ENCODE measurements at regions not wholly inside any gene's neighbourhood (a gene's known extent, or its start where the extent isn't known, plus 50 kb on each side); places are given as distances from the start of the nearest gene placed in this dataset.

GRCh38 chr9:86893811-86894490, 53.4 kb downstream of the GAS1 start:
- TF ChIP-seq JUND (IDR thresholded peaks at IDR 0.05; ENCODE audit: low read depth) = no peak
- peak in 1 of 2 experiments; percentile 3 for DNase-seq (ENCODE audit: low read depth in 1 of 2, low spot score in 1 of 2)
- in situ Hi-C loops (cut with HindIII; ENCODE audit: low pct_unique_long_range_greater_than_20kb, low sequenced_read_pairs) = no loop called here

DNA sequence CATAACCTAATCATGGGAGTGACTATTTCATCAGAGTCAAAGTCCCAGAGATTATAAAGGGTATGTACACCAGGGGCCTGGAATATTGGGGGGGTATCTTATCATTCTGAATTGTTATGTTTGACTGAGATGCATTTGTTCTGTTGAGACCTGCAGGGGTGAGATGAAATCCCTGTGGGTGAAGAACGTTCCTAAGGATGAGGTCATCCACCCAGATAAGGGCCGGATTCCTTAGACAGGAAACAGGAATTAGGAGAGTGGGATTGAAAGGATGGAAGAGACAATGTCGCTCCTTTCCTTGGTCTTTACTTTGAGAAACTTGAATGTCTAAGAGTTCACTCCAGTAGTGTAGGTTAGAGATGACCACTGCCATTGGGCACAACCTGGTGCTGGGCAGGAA, 54.7 kb downstream of the GAS1 start:
- no peak for TF ChIP-seq JUND (IDR thresholded peaks at IDR 0.05; ENCODE audit: low read depth)
- DNase-seq (ENCODE audit: low read depth in 1 of 2, low spot score in 1 of 2) = no peak
- in situ Hi-C loops (cut with HindIII; ENCODE audit: low pct_unique_long_range_greater_than_20kb, low sequenced_read_pairs) = no loop called here

GRCh38 chr9:86891886-86892437, 55.3 kb downstream of the GAS1 start:
- in situ Hi-C loops (cut with HindIII; ENCODE audit: low pct_unique_long_range_greater_than_20kb, low sequenced_read_pairs) = no loop called here
- TF ChIP-seq JUND (IDR thresholded peaks at IDR 0.05; ENCODE audit: low read depth) = no peak
- DNase-seq (ENCODE audit: low read depth in 1 of 2, low spot score in 1 of 2) = no peak

- no peak for DNase-seq (ENCODE audit: low read depth in 1 of 2, low spot score in 1 of 2)
- in situ Hi-C loops (cut with HindIII; ENCODE audit: low pct_unique_long_range_greater_than_20kb, low sequenced_read_pairs) = no loop called here
- TF ChIP-seq JUND (IDR thresholded peaks at IDR 0.05; ENCODE audit: low read depth) = no peak
Observed at GRCh38 chr9:86891091-86891490, 56.2 kb downstream of the GAS1 start.

DNA sequence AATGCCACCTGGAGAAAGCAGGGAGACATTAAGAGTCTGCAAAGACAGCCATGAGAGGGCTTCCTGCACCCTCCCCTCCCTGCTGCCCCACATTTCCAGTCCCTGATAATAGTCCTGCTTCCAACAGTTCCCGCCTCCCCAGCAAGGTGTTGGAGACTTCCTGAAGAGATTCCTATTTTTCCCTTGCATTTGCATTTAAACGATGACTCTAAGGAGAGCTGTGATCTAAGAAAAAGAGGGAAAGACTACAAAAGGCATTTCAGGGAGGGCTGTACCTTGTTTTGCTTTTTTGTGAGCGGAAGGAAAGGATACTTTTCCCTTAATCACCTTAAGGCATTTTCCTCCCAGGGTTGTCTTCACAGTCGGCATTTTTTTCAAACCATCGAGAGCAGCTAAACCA, 62.1 kb downstream of the GAS1 start:
- no peak for TF ChIP-seq JUND (IDR thresholded peaks at IDR 0.05; ENCODE audit: low read depth)
- DNase-seq (ENCODE audit: low read depth in 1 of 2, low spot score in 1 of 2) = no peak
- in situ Hi-C loops (cut with HindIII; ENCODE audit: low pct_unique_long_range_greater_than_20kb, low sequenced_read_pairs) = no loop called here

- in situ Hi-C loops (cut with HindIII; ENCODE audit: low pct_unique_long_range_greater_than_20kb, low sequenced_read_pairs) = no loop called here
- DNase-seq (ENCODE audit: low read depth in 1 of 2, low spot score in 1 of 2) = no peak
- no peak for TF ChIP-seq JUND (IDR thresholded peaks at IDR 0.05; ENCODE audit: low read depth)
Observed at GRCh38 chr9:86876621-86877196, 70.6 kb downstream of the GAS1 start.

DNA sequence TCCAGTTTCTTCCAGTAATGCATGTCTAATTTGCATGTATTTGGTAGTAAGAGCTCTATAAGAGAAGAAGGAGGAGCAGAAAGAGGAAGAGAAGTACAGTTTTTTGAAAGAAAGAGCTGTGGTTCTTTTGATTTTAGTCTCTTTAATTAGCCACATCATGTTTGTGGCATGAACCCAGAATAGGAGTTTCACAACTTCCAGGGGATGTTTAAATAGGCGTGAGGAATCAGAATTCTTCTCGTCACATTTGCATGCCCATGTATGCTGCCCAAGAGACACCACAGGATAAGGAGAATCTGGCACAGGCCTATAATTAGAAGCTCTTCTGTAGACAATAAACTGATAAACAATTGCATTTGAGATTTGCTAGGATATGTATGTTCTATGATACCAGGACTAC, 78.7 kb downstream of the GAS1 start:
- in situ Hi-C loops (cut with HindIII; ENCODE audit: low pct_unique_long_range_greater_than_20kb, low sequenced_read_pairs) = no loop called here
- no peak for TF ChIP-seq JUND (IDR thresholded peaks at IDR 0.05; ENCODE audit: low read depth)
- no peak for DNase-seq (ENCODE audit: low read depth in 1 of 2, low spot score in 1 of 2)

DNA sequence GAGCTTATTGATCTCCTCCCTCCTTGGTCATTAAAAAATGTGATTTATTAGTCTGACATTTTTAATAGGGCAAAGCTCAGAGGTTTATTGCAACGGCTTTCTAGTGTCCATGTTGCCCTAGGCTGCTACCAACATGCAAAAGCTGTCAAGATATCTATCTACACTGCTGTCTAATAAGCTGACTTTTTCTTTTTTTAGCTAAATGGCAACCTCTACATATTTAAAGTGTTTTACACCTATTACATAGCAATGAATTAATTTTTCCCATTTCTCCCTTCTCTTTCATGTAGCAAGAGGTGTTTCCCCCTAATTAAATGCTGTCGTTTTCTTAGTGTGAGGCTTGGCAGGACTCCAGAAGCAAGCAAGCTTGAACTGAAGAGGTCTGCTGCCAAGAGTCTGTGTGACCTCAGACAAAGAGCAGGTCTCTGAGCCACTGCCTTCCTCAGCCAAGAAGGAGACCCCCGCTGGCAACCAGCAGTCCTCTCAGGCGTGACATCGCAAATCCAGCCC, 79.4 kb downstream of the GAS1 start:
- DNase-seq (ENCODE audit: low read depth in 1 of 2, low spot score in 1 of 2) = no peak
- no peak for TF ChIP-seq JUND (IDR thresholded peaks at IDR 0.05; ENCODE audit: low read depth)
- in situ Hi-C loops (cut with HindIII; ENCODE audit: low pct_unique_long_range_greater_than_20kb, low sequenced_read_pairs) = no loop called here

DNA sequence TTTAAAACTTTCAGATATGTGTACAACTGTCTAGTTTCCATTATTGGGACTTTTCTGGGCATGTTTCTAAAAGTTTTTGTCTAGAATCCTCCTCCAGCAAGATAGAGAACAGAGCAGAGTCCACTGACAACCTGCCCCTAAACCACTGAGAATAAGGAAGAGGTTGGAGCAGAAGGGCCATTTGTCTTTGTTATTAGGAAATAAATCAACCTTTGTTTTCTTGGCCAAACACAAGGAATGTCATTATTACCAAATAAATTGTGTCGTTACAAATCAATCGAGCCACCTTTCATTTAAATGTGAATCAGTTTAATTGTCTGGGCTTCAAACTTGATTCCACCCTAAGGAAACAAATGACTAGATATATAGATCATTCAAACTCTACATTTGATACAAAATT, 81.4 kb downstream of the GAS1 start:
- no peak for DNase-seq (ENCODE audit: low read depth in 1 of 2, low spot score in 1 of 2)
- no peak for TF ChIP-seq JUND (IDR thresholded peaks at IDR 0.05; ENCODE audit: low read depth)
- in situ Hi-C loops (cut with HindIII; ENCODE audit: low pct_unique_long_range_greater_than_20kb, low sequenced_read_pairs) = no loop called here

DNA sequence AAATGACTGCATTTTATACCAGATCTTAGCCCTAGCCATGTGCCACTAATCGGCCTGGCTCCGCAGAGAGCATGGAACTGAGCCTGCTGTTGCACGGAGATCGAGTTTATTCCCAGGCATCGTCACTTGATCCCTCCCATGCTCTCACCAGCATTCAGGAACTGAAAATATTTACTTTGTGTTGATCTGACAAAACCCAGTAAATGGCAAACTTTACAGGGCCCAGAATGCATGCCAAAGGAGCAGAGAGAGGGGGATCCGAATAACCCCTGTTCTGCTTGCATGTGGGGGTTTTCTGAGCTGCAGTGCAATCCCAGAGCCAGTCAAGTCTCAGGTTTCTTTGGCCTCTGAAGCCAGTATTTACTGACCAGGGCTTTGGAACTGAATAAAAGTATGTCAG, 87.3 kb downstream of the GAS1 start:
- in situ Hi-C loops (cut with HindIII; ENCODE audit: low pct_unique_long_range_greater_than_20kb, low sequenced_read_pairs) = no loop called here
- no peak for TF ChIP-seq JUND (IDR thresholded peaks at IDR 0.05; ENCODE audit: low read depth)
- DNase-seq (ENCODE audit: low read depth in 1 of 2, low spot score in 1 of 2) = no peak

DNA sequence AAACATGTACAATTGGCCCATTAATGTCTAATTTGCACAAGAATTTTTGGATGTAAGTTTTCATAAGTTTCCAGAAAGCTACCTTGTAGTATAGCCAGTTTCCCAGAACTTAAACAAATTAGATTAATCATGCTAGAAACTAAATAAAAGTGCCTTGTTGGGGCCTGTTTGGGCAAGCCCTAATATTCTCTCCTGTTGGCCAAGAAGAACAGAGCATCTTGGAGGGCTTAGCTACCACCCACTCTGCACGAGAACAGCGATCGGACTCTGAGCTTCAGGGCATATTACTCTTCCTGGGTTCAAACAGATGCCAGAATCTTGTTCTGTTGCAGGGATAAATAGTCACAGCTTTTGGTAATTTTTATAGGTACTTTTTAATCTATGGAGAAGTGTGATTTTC, 88.2 kb downstream of the GAS1 start:
- DNase-seq (ENCODE audit: low read depth in 1 of 2, low spot score in 1 of 2) = no peak
- in situ Hi-C loops (cut with HindIII; ENCODE audit: low pct_unique_long_range_greater_than_20kb, low sequenced_read_pairs) = no loop called here
- TF ChIP-seq JUND (IDR thresholded peaks at IDR 0.05; ENCODE audit: low read depth) = no peak

- in situ Hi-C loops (cut with HindIII; ENCODE audit: low pct_unique_long_range_greater_than_20kb, low sequenced_read_pairs) = no loop called here
- TF ChIP-seq JUND (IDR thresholded peaks at IDR 0.05; ENCODE audit: low read depth) = no peak
- DNase-seq (ENCODE audit: low read depth in 1 of 2, low spot score in 1 of 2) = no peak
Observed at GRCh38 chr9:86858009-86858408, 89.3 kb downstream of the GAS1 start.

- DNase-seq (ENCODE audit: low read depth in 1 of 2, low spot score in 1 of 2) = peak in 1 of 2 experiments; percentile 7
- in situ Hi-C loops (cut with HindIII; ENCODE audit: low pct_unique_long_range_greater_than_20kb, low sequenced_read_pairs) = no loop called here
- TF ChIP-seq JUND (IDR thresholded peaks at IDR 0.05; ENCODE audit: low read depth) = no peak
Observed at GRCh38 chr9:86856259-86856658, 91.0 kb downstream of the GAS1 start.

Data from T47D (cell line).